ENCODE measurements at regions not wholly inside any gene's neighbourhood (a gene's known extent, or its start where the extent isn't known, plus 50 kb on each side); places are given as distances from the start of the nearest gene placed in this dataset.

DNA sequence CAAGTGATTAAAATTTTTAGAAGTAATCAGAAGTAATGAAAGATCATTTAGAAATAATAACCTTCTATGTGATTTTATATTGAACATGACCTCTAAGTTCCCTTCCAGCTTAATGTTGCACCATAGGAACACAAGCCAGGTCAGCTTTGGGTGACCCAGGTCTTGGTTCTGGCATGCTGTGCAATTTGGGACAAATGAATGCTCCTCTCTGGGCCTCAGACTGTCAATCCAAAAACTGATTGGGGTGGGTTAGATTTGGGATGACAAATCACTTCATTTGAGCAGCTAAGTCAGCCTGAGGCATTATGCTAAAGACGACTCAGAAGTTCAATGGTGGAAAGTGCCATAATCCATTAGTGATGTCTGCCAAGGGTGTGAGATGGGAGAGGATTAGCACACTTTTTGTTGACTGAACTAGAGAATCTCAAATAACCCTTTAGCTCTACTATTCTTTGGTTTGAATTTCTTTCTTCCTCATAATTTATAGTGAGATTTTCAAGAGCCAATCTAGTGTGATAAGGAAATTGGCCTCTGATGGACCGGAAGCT lies 60.7 kb upstream of the BOD1 start:
- Histone ChIP-seq H3K4me3 (ENCODE audit: low read length) (no peak overlapping the region), H3K9me2 (replicated peaks; ENCODE audit: control insufficient read depth, low read length) (no peaks in the 10 kb centered on the region), H3K27ac (ENCODE audit: low read depth, low read length) (no peak overlapping the region), H4K20me1 (ENCODE audit: control insufficient read depth, insufficient read depth, low read depth, low read length) (no peaks in the 10 kb centered on the region), H3K4me1 (ENCODE audit: control insufficient read depth, low read length) (peaks cover 28% of the 10 kb centered on the region), H3F3A (ENCODE audit: control insufficient read depth, insufficient read depth) (no peaks in the 10 kb centered on the region), H3K9me3 (ENCODE audit: control insufficient read depth, insufficient read depth, low read length) (peaks cover 13% of the 10 kb centered on the region; the same call in 1 of the 2 replicates), H3K27me3 (ENCODE audit: control insufficient read depth, low read length) (no peaks in the 10 kb centered on the region), H3K79me2 (ENCODE audit: control insufficient read depth, low read length) (no peaks in the 10 kb centered on the region), H3K4me2 (ENCODE audit: low read length) (no peak overlapping the region), H3K36me3 (ENCODE audit: control insufficient read depth, low read length) (no peaks in the 10 kb centered on the region)
- TF ChIP-seq, protein P1, sequence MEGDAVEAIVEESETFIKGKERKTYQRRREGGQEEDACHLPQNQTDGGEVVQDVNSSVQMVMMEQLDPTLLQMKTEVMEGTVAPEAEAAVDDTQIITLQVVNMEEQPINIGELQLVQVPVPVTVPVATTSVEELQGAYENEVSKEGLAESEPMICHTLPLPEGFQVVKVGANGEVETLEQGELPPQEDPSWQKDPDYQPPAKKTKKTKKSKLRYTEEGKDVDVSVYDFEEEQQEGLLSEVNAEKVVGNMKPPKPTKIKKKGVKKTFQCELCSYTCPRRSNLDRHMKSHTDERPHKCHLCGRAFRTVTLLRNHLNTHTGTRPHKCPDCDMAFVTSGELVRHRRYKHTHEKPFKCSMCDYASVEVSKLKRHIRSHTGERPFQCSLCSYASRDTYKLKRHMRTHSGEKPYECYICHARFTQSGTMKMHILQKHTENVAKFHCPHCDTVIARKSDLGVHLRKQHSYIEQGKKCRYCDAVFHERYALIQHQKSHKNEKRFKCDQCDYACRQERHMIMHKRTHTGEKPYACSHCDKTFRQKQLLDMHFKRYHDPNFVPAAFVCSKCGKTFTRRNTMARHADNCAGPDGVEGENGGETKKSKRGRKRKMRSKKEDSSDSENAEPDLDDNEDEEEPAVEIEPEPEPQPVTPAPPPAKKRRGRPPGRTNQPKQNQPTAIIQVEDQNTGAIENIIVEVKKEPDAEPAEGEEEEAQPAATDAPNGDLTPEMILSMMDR (IDR thresholded peaks at IDR 0.05; ENCODE audit: low read depth, low read length, poor library complexity, severe bottlenecking) = no peak
- no peak for TF ChIP-seq EZH2phosphoT487 (IDR thresholded peaks at IDR 0.05; ENCODE audit: borderline replicate concordance, low read length)

DNA sequence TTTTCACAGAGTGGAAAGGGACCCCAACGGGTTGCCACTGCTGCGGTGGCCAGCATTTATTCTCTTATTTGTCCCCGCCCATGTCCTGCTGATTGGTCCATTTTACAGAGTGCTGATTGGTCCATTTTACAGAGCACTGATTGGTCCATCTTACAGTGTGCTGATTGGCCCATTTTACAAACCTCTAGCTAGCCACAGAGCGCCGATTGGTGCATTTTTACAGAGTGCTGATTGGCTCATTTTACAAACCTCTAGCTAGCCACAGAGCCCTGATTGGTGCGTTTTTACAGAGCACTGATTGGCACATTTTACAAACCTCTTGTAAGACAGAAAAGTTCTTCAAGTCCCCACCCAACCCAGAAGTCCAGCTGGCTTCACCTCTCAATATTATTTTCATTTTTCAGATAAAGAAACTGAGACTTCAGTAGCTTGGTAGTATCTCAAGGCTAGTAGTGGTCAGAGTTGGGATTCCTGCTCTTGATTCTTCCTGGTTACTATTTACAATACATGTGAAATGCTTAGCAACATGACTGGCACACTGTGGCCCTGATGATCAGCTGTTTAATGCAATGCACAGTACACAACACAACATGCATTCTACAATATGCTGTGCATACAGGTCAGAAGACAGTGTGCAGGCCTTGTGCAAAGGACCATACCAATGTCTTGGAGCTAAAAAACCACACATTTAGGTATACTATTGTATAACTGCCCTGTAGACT lies 63.6 kb upstream of the BOD1 start:
- Histone ChIP-seq H3K27ac (ENCODE audit: low read depth, low read length) (no peak overlapping the region), H3K4me2 (ENCODE audit: low read length) (no peak overlapping the region), H3K4me3 (ENCODE audit: low read length) (no peak overlapping the region), H3K27me3 (ENCODE audit: control insufficient read depth, low read length) (no peaks in the 10 kb centered on the region), H3K9me2 (replicated peaks; ENCODE audit: control insufficient read depth, low read length) (no peaks in the 10 kb centered on the region), H3K79me2 (ENCODE audit: control insufficient read depth, low read length) (no peaks in the 10 kb centered on the region), H4K20me1 (ENCODE audit: control insufficient read depth, insufficient read depth, low read depth, low read length) (no peaks in the 10 kb centered on the region), H3F3A (ENCODE audit: control insufficient read depth, insufficient read depth) (no peaks in the 10 kb centered on the region), H3K4me1 (ENCODE audit: control insufficient read depth, low read length) (peaks cover 20% of the 10 kb centered on the region), H3K36me3 (ENCODE audit: control insufficient read depth, low read length) (no peaks in the 10 kb centered on the region), H3K9me3 (ENCODE audit: control insufficient read depth, insufficient read depth, low read length) (peaks cover 14% of the 10 kb centered on the region; the same call in 1 of the 2 replicates)
- TF ChIP-seq EZH2phosphoT487 (IDR thresholded peaks at IDR 0.05; ENCODE audit: borderline replicate concordance, low read length) = no peak
- TF ChIP-seq, protein P1 (IDR thresholded peaks at IDR 0.05; ENCODE audit: low read depth, low read length, poor library complexity, severe bottlenecking) = no peak

DNA sequence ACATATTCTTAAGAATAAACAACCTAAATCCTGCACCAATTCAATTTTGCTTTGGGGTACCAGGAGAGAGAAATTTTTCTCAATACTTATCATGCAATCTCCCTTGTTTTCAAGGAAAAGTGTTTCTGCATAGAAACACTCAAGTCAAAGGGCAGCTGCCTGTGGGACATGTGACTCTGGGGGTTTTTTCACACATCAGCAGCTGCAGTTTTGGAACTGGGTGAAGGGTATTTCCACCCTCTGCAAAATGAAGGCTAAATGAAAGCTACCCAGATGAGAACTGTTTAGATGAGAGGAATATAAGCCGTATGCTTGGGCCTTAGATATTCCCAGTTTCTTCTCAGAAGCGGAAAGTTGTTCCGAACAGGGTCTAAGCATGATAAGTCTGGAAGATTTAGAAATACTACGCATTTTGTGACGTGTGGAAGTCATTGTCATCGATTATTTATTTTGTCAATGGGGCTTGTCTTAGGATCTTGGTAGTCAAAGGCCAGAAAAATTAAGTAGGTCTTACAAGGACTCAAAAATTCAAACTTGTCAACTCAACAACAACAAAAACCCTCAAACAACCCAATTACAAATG lies 64.3 kb upstream of the BOD1 start:
- Histone ChIP-seq H3K79me2 (ENCODE audit: control insufficient read depth, low read length) (no peaks in the 10 kb centered on the region), H3K36me3 (ENCODE audit: control insufficient read depth, low read length) (no peaks in the 10 kb centered on the region), H3K9me2 (replicated peaks; ENCODE audit: control insufficient read depth, low read length) (no peaks in the 10 kb centered on the region), H3K4me2 (ENCODE audit: low read length) (no peak overlapping the region), H3K4me3 (ENCODE audit: low read length) (no peak overlapping the region), H3K4me1 (ENCODE audit: control insufficient read depth, low read length) (peaks cover 20% of the 10 kb centered on the region), H4K20me1 (ENCODE audit: control insufficient read depth, insufficient read depth, low read depth, low read length) (no peaks in the 10 kb centered on the region), H3K9me3 (ENCODE audit: control insufficient read depth, insufficient read depth, low read length) (peaks cover 10% of the 10 kb centered on the region; the same call in 1 of the 2 replicates), H3K27me3 (ENCODE audit: control insufficient read depth, low read length) (no peaks in the 10 kb centered on the region), H3K27ac (ENCODE audit: low read depth, low read length) (no peak overlapping the region), H3F3A (ENCODE audit: control insufficient read depth, insufficient read depth) (no peaks in the 10 kb centered on the region)
- no peak for TF ChIP-seq EZH2phosphoT487 (IDR thresholded peaks at IDR 0.05; ENCODE audit: borderline replicate concordance, low read length)
- TF ChIP-seq, protein P1 (IDR thresholded peaks at IDR 0.05; ENCODE audit: low read depth, low read length, poor library complexity, severe bottlenecking) = no peak
